Neural progenitor cell (in vitro differentiated cells): ENCODE measurements at regions not wholly inside any gene's neighbourhood (a gene's known extent, or its start where the extent isn't known, plus 50 kb on each side); places are given as distances from the start of the nearest gene placed in this dataset.

Source experiments
- DNase-seq: peaks from one replicate; pipeline ENCODE4 v3.0.0-alpha.2; 2016; ENCODE audit warnings: low spot score
- H2AFZ ChIP-seq: fragments of 200-600 bp; sonication (generic); replicated peaks from 2 replicates; pipeline ENCODE4 v1.6.1; 2016; ENCODE audit warnings: antibody characterized with exemption
- H3F3A ChIP-seq: fragments of 200-600 bp; sonication (generic); 2 replicates; pipeline ENCODE4 v1.6.1; 2016; ENCODE audit warnings: antibody characterized with exemption, low read depth
- H3K27ac ChIP-seq: fragments of 200-600 bp; sonication (generic); 2 replicates; pipeline ENCODE4 v1.5.1; 2016; ENCODE audit warnings: mild to moderate bottlenecking
- H3K27me3 ChIP-seq: fragments of 200-600 bp; sonication (generic); 2 replicates; pipeline ENCODE4 v1.6.1; 2016; ENCODE audit warnings: mild to moderate bottlenecking, moderate library complexity
- H3K36me3 ChIP-seq: fragments of 200-600 bp; sonication (generic); 2 replicates; pipeline ENCODE4 v1.5.1; 2016
- H3K4me1 ChIP-seq: fragments of 200-600 bp; sonication (generic); 2 replicates; pipeline ENCODE4 v1.6.1; 2016; ENCODE audit warnings: mixed run types
- H3K4me2 ChIP-seq: fragments of 200-600 bp; sonication (generic); 2 replicates; pipeline ENCODE4 v1.6.1; 2016
- H3K4me3 ChIP-seq: fragments of 200-600 bp; sonication (generic); 2 replicates; pipeline ENCODE4 v1.5.1; 2016
- H3K79me2 ChIP-seq: fragments of 200-600 bp; sonication (generic); 2 replicates; pipeline ENCODE4 v1.6.1; 2016; ENCODE audit warnings: low read depth
- H3K9ac ChIP-seq: fragments of 200-600 bp; sonication (generic); 2 replicates; pipeline ENCODE4 v1.6.1; 2016
- H3K9me3 ChIP-seq: fragments of 200-600 bp; sonication (generic); 2 replicates; pipeline ENCODE4 v1.5.1; 2016; ENCODE audit warnings: low read depth
- H4K20me1 ChIP-seq: fragments of 200-600 bp; sonication (generic); 2 replicates; pipeline ENCODE4 v1.6.1; 2016; ENCODE audit warnings: low read depth
- H3K27ac Mint-ChIP-seq: 3 replicates; pipeline ENCODE4 v1.8.0; 2021; ENCODE audit warnings: mixed read lengths
- H3K27me3 Mint-ChIP-seq: 2 replicates; pipeline ENCODE4 v1.8.0; 2022; ENCODE audit warnings: low read depth, mild to moderate bottlenecking, inconsistent platforms, moderate library complexity, mixed read lengths; ENCODE audit not compliant: insufficient read depth
- H3K36me3 Mint-ChIP-seq: 3 replicates; pipeline ENCODE4 v1.8.0; 2021; ENCODE audit warnings: mixed read lengths
- H3K4me1 Mint-ChIP-seq: 3 replicates; pipeline ENCODE4 v1.8.0; 2021; ENCODE audit warnings: mixed read lengths
- H3K4me3 Mint-ChIP-seq: 3 replicates; pipeline ENCODE4 v1.8.0; 2021; ENCODE audit warnings: mild to moderate bottlenecking, moderate library complexity, mixed read lengths
- H3K9me3 Mint-ChIP-seq: 3 replicates; pipeline ENCODE4 v1.8.0; 2020; ENCODE audit warnings: mixed read lengths
- EZH2 ChIP-seq: fragments of 200-600 bp; sonication (generic); IDR thresholded peaks from 2 replicates; pipeline ENCODE4 v1.6.1; 2017; ENCODE audit warnings: antibody characterized with exemption, mild to moderate bottlenecking, moderate library complexity
- EZH2phosphoT487 ChIP-seq: fragments of 200-600 bp; sonication (generic); IDR thresholded peaks from 2 replicates; pipeline ENCODE4 v1.6.1; 2017; ENCODE audit warnings: antibody characterized with exemption
- TF ChIP-seq, protein P1 (sequence below): fragments of 200-600 bp; sonication (generic); IDR thresholded peaks from 2 replicates; pipeline ENCODE4 v1.5.1; 2017; ENCODE audit warnings: antibody characterized with exemption, mild to moderate bottlenecking

DNA sequence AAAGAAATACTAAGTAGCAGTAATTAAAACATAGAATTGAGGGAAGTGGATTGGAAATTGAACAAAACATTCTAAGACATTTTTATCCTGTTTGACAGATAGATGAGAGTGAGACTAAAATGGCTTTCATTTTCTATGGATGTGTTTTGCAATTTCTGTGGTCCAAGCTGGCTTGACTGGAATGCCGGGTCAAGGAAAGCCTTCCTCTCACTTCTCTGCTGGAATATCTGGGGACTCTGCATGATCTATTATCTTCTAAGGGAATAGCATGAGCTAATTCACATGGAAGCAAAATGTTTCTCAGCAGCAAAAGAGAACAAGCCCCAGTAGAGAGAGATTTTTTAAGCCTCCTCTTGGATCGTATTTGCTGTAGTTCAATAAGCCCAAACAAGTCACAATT lies 407.9 kb upstream of the ATXN7L3B start:
- no peak overlapping the region for H3K27ac Mint-ChIP-seq
- H3K4me3 ChIP-seq, result no peak overlapping the region
- no peaks in the 10 kb centered on the region for H3K27me3 ChIP-seq
- H3K27ac ChIP-seq, result no peak overlapping the region
- no peak overlapping the region for H3K4me2 ChIP-seq
- no peak overlapping the region for H3K9ac ChIP-seq
- H3K4me1 ChIP-seq, result no peaks in the 10 kb centered on the region
- no peaks in the 10 kb centered on the region for H3K36me3 ChIP-seq
- peak overlapping the region; percentile 59 for H2AFZ ChIP-seq
- no peak overlapping the region for H3K4me3 Mint-ChIP-seq
- H3K36me3 Mint-ChIP-seq, result no peaks in the 10 kb centered on the region
- DNase-seq, result no peak
- no peaks in the 10 kb centered on the region for H3K9me3 ChIP-seq
- H4K20me1 ChIP-seq, result no peaks in the 10 kb centered on the region
- TF ChIP-seq EZH2phosphoT487 (no peak), EZH2 (no peak)
- TF ChIP-seq, protein P1, sequence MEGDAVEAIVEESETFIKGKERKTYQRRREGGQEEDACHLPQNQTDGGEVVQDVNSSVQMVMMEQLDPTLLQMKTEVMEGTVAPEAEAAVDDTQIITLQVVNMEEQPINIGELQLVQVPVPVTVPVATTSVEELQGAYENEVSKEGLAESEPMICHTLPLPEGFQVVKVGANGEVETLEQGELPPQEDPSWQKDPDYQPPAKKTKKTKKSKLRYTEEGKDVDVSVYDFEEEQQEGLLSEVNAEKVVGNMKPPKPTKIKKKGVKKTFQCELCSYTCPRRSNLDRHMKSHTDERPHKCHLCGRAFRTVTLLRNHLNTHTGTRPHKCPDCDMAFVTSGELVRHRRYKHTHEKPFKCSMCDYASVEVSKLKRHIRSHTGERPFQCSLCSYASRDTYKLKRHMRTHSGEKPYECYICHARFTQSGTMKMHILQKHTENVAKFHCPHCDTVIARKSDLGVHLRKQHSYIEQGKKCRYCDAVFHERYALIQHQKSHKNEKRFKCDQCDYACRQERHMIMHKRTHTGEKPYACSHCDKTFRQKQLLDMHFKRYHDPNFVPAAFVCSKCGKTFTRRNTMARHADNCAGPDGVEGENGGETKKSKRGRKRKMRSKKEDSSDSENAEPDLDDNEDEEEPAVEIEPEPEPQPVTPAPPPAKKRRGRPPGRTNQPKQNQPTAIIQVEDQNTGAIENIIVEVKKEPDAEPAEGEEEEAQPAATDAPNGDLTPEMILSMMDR, result no peak
- H3K27me3 Mint-ChIP-seq, result peaks cover 3% of the 10 kb centered on the region
- no peaks in the 10 kb centered on the region for H3F3A ChIP-seq
- H3K4me1 Mint-ChIP-seq, result peaks cover 5% of the 10 kb centered on the region
- peaks cover 11% of the 10 kb centered on the region for H3K9me3 Mint-ChIP-seq
- no peaks in the 10 kb centered on the region for H3K79me2 ChIP-seq

DNA sequence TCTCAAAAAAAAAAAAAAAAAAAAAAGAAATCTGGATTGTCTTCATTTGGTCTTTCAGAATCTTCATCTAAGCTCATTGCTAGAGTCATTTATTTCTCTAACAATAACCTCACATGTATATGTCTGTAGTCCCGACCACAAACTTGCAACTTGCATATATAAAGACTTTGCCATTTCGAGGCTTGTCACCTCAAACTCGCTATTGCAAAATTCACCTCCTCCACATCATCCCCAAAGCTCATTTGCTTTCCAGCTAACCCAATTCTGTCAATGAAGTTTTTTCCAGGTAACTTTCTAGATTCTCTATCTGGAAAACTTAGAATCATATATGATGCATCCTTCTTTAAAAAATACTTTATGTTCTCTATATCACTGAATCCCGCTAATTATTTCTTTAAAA lies 393.2 kb upstream of the ATXN7L3B start:
- no peaks in the 10 kb centered on the region for H3K27me3 Mint-ChIP-seq

DNA sequence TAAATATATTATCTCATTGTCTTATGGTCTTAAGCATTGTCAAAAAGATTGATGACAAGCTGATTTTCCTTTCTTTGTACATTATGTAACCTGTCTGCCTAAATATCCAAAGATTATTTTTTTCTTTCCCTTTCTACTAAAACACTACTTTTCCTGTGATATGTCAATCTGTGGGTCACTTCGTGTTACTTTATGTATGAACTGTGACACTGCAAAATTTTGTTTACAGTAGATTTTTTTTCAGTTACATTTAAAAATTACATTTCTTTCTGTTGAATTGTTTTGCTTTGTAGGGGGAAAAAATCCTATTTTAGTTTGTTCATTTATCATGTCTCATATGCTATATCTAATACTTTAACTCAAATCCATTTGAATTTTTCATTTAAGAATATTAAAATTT lies 392.3 kb upstream of the ATXN7L3B start:
- Histone ChIP-seq H3K9me3 (no peaks in the 10 kb centered on the region), H3K79me2 (no peaks in the 10 kb centered on the region), H2AFZ (no peak overlapping the region), H4K20me1 (no peaks in the 10 kb centered on the region), H3K4me3 (no peak overlapping the region), H3K4me1 (no peaks in the 10 kb centered on the region), H3K27ac (no peak overlapping the region), H3K4me2 (no peak overlapping the region), H3K27me3 (no peaks in the 10 kb centered on the region), H3F3A (no peaks in the 10 kb centered on the region), H3K36me3 (no peaks in the 10 kb centered on the region), H3K9ac (no peak overlapping the region)
- Mint-ChIP-seq H3K4me1 (no peaks in the 10 kb centered on the region), H3K27me3 (no peaks in the 10 kb centered on the region), H3K36me3 (no peaks in the 10 kb centered on the region), H3K9me3 (no peaks in the 10 kb centered on the region), H3K4me3 (no peak overlapping the region), H3K27ac (no peak overlapping the region)
- TF ChIP-seq EZH2phosphoT487 (no peak), EZH2 (no peak)
- TF ChIP-seq, protein P1, result no peak
- DNase-seq, result no peak

More for the DNA sequence above, 393.2 kb upstream of the ATXN7L3B start:
- no peak for TF ChIP-seq EZH2
- TF ChIP-seq EZH2phosphoT487, result no peak
- TF ChIP-seq, protein P1, result no peak
- Histone ChIP-seq H3K9ac (no peak overlapping the region), H3K4me3 (no peak overlapping the region), H2AFZ (no peak overlapping the region), H3K36me3 (no peaks in the 10 kb centered on the region), H3K27ac (no peak overlapping the region), H3K4me2 (no peak overlapping the region), H3K79me2 (no peaks in the 10 kb centered on the region), H3K4me1 (no peaks in the 10 kb centered on the region), H4K20me1 (no peaks in the 10 kb centered on the region), H3K9me3 (no peaks in the 10 kb centered on the region), H3F3A (no peaks in the 10 kb centered on the region), H3K27me3 (no peaks in the 10 kb centered on the region)
- H3K36me3 Mint-ChIP-seq, result no peaks in the 10 kb centered on the region
- H3K4me1 Mint-ChIP-seq, result no peaks in the 10 kb centered on the region
- no peak overlapping the region for H3K4me3 Mint-ChIP-seq
- no peak for DNase-seq
- no peak overlapping the region for H3K27ac Mint-ChIP-seq
- no peaks in the 10 kb centered on the region for H3K9me3 Mint-ChIP-seq
